GM12801 (cell line): ENCODE measurements at regions not wholly inside any gene's neighbourhood (a gene's known extent, or its start where the extent isn't known, plus 50 kb on each side); places are given as distances from the start of the nearest gene placed in this dataset.

Experiments
- TF ChIP-seq, protein P1 (sequence below): IDR thresholded peaks from one replicate; pipeline ENCODE4 v1.5.1; 2011; ENCODE audit warnings: control low read depth; ENCODE audit not compliant: insufficient read length; ENCODE audit errors: extremely low read depth

DNA sequence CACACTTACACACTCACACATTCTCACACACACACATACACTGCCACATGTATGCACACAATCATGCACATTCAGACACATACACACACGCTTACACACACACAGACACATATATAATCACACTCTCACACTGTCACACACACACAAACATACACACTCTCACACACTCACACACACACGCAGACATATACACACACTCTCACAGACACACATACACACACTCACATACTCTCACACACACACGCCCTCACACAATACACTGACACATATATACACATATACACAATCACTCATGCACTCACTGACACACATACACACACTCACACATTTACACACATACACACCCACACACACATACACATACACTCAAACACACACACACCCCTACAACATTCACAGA is 435.3 kb upstream of the FRG1 start:
- TF ChIP-seq, protein P1, sequence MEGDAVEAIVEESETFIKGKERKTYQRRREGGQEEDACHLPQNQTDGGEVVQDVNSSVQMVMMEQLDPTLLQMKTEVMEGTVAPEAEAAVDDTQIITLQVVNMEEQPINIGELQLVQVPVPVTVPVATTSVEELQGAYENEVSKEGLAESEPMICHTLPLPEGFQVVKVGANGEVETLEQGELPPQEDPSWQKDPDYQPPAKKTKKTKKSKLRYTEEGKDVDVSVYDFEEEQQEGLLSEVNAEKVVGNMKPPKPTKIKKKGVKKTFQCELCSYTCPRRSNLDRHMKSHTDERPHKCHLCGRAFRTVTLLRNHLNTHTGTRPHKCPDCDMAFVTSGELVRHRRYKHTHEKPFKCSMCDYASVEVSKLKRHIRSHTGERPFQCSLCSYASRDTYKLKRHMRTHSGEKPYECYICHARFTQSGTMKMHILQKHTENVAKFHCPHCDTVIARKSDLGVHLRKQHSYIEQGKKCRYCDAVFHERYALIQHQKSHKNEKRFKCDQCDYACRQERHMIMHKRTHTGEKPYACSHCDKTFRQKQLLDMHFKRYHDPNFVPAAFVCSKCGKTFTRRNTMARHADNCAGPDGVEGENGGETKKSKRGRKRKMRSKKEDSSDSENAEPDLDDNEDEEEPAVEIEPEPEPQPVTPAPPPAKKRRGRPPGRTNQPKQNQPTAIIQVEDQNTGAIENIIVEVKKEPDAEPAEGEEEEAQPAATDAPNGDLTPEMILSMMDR = no peak

DNA sequence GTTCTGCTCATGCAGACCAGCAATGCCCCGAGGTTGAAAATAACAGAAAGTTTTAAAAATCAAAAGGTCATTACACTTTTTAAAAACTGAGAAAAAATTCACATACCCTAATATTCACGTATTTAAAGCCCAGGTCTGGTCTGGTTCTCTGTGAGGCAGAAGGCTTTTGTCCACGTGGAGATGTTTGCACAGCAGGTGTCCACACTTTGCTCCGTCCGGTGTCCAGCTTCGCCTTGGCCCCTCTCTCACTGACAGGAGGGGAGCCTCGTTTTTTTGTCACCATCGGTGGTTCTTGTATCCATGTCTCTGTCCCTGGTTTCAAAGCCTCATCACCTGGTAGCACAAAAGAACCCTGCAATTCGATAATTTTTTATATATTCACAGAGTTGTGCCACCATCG is 434.6 kb upstream of the FRG1 start:
- TF ChIP-seq, protein P1 = no peak

DNA sequence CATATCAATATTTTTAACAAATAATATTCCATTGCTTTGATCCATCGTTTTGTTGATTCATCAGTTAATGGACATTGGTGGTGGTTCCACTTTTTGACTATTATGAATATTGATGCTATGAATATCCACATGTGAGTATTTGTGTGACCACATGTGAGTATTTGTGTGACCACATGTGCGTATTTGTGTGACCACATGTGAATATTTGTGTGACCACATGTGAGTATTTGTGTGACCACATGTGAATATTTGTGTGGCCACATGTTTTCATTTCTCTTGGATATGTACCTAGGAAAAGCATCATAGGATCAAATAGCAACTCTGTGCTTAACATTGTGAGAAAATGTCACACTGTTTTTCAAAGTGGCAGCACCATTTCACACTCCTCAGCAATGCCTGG is 433.6 kb upstream of the FRG1 start:
- TF ChIP-seq, protein P1 = no peak

DNA sequence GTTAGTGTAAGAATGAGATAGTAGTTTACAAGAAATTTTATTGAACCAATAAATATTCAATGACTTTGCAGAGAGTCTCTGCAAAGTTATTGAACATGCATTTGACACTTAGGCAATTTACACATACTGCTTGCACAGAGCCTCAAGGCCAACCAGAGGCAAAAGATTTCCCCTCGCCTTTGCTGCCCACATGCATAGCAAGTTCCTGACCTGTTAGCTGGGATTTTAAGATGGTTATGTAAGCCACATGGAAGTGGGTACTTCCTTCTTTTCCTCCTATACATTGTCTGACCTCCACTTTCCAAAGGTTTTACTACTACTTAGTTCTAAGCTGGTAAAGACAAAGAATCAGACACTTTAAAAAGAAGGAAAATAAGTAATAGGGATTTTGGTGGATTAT is 430.1 kb upstream of the FRG1 start:
- TF ChIP-seq, protein P1 = no peak

DNA sequence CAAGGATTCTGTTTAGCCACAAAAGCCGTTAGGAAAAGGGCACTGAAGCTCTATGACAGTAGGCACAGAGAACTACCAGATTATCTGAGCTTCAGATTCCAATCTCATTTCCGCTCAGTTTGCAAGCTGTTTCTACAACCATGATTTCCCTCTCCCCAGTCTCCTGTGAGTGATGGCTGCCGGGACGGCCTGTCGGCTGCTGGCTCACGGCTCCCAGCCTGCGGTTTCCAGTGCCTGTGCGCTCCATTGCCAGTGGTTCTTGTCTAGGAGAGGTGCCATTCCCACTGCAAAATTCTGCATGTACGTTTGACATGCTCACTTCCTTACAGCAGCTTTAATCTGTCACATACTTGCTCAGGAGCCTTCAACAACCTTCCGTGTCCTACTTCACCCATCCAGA is 429.1 kb upstream of the FRG1 start:
- TF ChIP-seq, protein P1 = no peak

DNA sequence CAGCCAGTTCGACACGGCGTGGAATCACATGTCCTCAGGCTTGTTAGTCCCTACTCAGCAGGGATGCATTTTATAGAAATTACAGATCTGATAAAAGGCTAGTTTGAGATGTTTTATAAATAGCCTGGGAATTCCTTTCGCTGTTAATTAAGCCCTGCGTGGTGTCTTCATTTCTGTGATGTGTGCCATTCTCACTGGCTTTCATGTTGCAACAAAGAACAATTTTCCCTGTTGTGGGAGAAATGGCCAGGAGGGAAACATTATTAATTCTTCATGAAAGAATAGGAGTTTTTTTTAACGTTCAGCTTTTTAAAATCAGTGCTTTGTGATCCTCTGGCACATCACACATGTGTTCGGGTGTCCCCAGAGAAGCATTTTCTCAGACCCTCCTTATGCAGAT is 427.3 kb upstream of the FRG1 start:
- TF ChIP-seq, protein P1 = no peak

DNA sequence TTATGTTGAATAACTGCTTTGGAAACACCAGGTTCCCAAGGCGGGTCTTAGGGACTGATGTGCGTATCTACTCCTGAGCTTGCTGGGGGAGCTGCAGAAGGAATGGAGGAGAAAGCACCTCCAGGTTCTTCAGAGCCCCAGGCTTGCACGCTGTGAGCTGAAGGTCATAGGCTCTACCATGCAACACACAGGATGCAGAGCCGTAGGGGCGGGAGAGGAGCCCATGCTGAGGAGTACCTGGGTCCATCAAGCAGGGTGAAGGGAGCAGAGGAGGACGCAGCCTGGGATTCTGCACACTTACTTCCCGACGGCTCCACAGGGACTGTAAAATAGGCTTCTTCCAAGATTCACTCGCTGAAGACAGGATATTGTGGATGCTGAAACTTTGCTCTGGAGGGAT is 426.5 kb upstream of the FRG1 start:
- TF ChIP-seq, protein P1 = no peak

DNA sequence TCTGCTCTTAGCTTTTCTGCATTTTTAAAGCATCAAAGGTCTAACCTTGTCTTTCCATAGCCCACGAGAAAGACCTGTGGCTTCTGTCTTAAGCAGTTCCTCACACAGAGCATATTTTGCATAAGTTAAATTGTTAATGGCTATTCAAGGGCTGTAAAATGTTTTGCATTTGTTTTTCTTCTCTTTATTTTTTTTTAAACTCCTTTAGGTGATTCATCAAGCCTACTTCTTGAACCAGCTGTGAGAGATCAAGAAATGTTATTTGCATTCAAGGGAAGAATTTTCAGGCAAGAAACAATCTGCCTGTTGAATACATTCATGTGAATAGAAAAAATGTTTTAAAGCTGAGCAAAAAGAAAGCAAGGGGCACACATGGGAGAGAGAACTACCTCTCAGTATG is 423.8 kb upstream of the FRG1 start:
- TF ChIP-seq, protein P1 = no peak
